ENCODE measurements at regions not wholly inside any gene's neighbourhood (a gene's known extent, or its start where the extent isn't known, plus 50 kb on each side); places are given as distances from the start of the nearest gene placed in this dataset.

DNA sequence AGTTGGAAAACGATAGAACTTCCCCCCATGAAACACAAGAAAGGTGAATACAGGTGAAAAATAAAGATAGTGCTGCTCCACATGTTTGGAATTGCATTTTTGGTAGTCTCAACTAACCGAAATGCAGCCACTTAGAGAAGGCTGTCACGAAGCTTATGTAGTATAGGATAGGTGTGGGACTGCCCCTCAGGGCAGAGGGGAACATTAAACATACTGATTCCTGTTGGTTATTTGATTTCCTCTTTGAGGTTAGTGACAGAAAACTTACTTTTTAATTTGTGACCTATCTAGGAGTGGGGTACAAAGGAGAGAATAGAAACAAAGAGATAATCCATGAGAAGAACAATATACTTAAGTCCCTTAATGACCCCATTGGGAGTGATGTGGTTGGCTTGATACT is 85.8 kb upstream of the SATB1 start:
- TF ChIP-seq, protein P1, sequence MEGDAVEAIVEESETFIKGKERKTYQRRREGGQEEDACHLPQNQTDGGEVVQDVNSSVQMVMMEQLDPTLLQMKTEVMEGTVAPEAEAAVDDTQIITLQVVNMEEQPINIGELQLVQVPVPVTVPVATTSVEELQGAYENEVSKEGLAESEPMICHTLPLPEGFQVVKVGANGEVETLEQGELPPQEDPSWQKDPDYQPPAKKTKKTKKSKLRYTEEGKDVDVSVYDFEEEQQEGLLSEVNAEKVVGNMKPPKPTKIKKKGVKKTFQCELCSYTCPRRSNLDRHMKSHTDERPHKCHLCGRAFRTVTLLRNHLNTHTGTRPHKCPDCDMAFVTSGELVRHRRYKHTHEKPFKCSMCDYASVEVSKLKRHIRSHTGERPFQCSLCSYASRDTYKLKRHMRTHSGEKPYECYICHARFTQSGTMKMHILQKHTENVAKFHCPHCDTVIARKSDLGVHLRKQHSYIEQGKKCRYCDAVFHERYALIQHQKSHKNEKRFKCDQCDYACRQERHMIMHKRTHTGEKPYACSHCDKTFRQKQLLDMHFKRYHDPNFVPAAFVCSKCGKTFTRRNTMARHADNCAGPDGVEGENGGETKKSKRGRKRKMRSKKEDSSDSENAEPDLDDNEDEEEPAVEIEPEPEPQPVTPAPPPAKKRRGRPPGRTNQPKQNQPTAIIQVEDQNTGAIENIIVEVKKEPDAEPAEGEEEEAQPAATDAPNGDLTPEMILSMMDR (IDR thresholded peaks at IDR 0.05 in 8 of 11, conservative IDR thresholded peaks at IDR 0.05 in 3 of 11): no peak
- no peak for TF ChIP-seq POLR2A (IDR thresholded peaks at IDR 0.05)

Data from spleen (tissue), 7 donors.